ENCODE measurements at regions not wholly inside any gene's neighbourhood (a gene's known extent, or its start where the extent isn't known, plus 50 kb on each side); places are given as distances from the start of the nearest gene placed in this dataset.

GRCh38 chr20:60088236-60088635 is 130.0 kb downstream of the CDH26 start:
- no peak overlapping the region for H3K27ac ChIP-seq (ENCODE audit: insufficient read depth, low read length)
- H2BK20ac ChIP-seq (ENCODE audit: low read depth, low read length), result no peak overlapping the region
- no peak overlapping the region for H3K23ac ChIP-seq (ENCODE audit: low read depth, low read length)
- 0 out of 2 replicates have a peak, but pooled peaks cover under 1% of the 10 kb centered on the region for H3K9me3 ChIP-seq (ENCODE audit: control insufficient read depth, insufficient read depth, low read length)
- 70% methylated on average over 2 of the region's 10 CpGs; no CpG with 5 or more reads in 1 of the 2 experiments for WGBS, 2 experiments (ENCODE audit: extremely low coverage in 2 of 2, insufficient read length in 1 of 2)
- H3K4ac ChIP-seq (ENCODE audit: low read depth, low read length), result no peak overlapping the region
- no peak overlapping the region for H3K9ac ChIP-seq (ENCODE audit: low read depth, low read length)
- no peak overlapping the region for H3K56ac ChIP-seq (ENCODE audit: extremely low read depth, insufficient read depth, low read length)
- no peak overlapping the region for H3K14ac ChIP-seq (replicated peaks; ENCODE audit: low read depth, low read length)
- H3K36me3 ChIP-seq (ENCODE audit: control insufficient read depth, insufficient read depth, low read length), result no peaks in the 10 kb centered on the region
- H3K9me1 ChIP-seq (ENCODE audit: insufficient read depth, low read length), result no peaks in the 10 kb centered on the region
- ChIA-PET POLR2A (ENCODE audit: unreplicated experiment) (no interaction called here), CTCF (no interaction called here)
- H2BK120ac ChIP-seq (ENCODE audit: low read depth, low read length), result no peak overlapping the region
- no peaks in the 10 kb centered on the region for H4K20me1 ChIP-seq (ENCODE audit: insufficient read depth, low read length)
- no peak overlapping the region for H4K91ac ChIP-seq (ENCODE audit: insufficient read depth, low read depth, low read length)
- peak overlapping the region; percentile 29 for H2AK9ac ChIP-seq (replicated peaks; ENCODE audit: low read depth, low read length, poor library complexity)
- TF ChIP-seq MXI1 (IDR thresholded peaks at IDR 0.05; ENCODE audit: borderline replicate concordance, low read depth, low read length) (no peak), RAD21 (IDR thresholded peaks at IDR 0.05; ENCODE audit: low read length) (no peak), MAZ (IDR thresholded peaks at IDR 0.05; ENCODE audit: borderline replicate concordance, low read depth, low read length) (no peak), RCOR1 (IDR thresholded peaks at IDR 0.05; ENCODE audit: insufficient replicate concordance, low read length) (no peak), CEBPB (IDR thresholded peaks at IDR 0.05; ENCODE audit: low read depth, low read length) (no peak), POLR2A (IDR thresholded peaks at IDR 0.05; ENCODE audit: low read depth, low read length) (no peak), RFX5 (IDR thresholded peaks at IDR 0.05; ENCODE audit: low read depth, low read length) (no peak), SMC3 (IDR thresholded peaks at IDR 0.05; ENCODE audit: low read depth, low read length) (no peak), CTCF (conservative IDR thresholded peaks at IDR 0.05; ENCODE audit: low read depth, low read length) (no peak), NFE2L2 (IDR thresholded peaks at IDR 0.05; ENCODE audit: low read depth, low read length) (no peak), CHD1 (IDR thresholded peaks at IDR 0.05; ENCODE audit: low read depth, low read length) (no peak), BHLHE40 (IDR thresholded peaks at IDR 0.05; ENCODE audit: low read depth, low read length) (no peak), FOS (IDR thresholded peaks at IDR 0.05; ENCODE audit: low read depth, low read length) (no peak), USF2 (IDR thresholded peaks at IDR 0.05; ENCODE audit: low read depth, low read length) (no peak), MAFK (IDR thresholded peaks at IDR 0.05; ENCODE audit: low read depth, low read length) (no peak)
- TF ChIP-seq, protein P1, sequence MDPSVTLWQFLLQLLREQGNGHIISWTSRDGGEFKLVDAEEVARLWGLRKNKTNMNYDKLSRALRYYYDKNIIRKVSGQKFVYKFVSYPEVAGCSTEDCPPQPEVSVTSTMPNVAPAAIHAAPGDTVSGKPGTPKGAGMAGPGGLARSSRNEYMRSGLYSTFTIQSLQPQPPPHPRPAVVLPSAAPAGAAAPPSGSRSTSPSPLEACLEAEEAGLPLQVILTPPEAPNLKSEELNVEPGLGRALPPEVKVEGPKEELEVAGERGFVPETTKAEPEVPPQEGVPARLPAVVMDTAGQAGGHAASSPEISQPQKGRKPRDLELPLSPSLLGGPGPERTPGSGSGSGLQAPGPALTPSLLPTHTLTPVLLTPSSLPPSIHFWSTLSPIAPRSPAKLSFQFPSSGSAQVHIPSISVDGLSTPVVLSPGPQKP (IDR thresholded peaks at IDR 0.05; ENCODE audit: borderline replicate concordance, low read depth, low read length), result no peak
- DNase-seq (no peak), ATAC-seq (ENCODE audit: low read depth) (no peak)
- H2AK5ac ChIP-seq (ENCODE audit: low read depth, low read length), result no peak overlapping the region
- H4K5ac ChIP-seq (ENCODE audit: low read depth, low read length), result no peak overlapping the region
- no peak overlapping the region for H2BK15ac ChIP-seq (ENCODE audit: low read depth, low read length)
- no peak overlapping the region for H2BK5ac ChIP-seq (ENCODE audit: low read depth, low read length, poor library complexity, severe bottlenecking)
- dilution Hi-C loops (cut with HindIII; ENCODE audit: low sequenced_read_pairs, unreplicated experiment), result no loop called here
- H2AFZ ChIP-seq (replicated peaks; ENCODE audit: low read length, poor library complexity), result no peak overlapping the region
- H3K79me1 ChIP-seq (ENCODE audit: low read depth in 1 of 2, low read length in 2 of 2), result no peaks in the 10 kb centered on the region
- no TSS peak for BruUV-seq (replicated peaks)
- no peak overlapping the region for H3K4me3 ChIP-seq (ENCODE audit: insufficient read depth, low read depth, low read length)
- peaks cover 24% of the 10 kb centered on the region for H3K27me3 ChIP-seq (ENCODE audit: control insufficient read depth, insufficient read depth, low read length)
- no peak overlapping the region for H3K18ac ChIP-seq (ENCODE audit: low read depth, low read length)
- no peaks in the 10 kb centered on the region for H3K4me1 ChIP-seq (ENCODE audit: control insufficient read depth, insufficient read depth, low read length)
- H4K8ac ChIP-seq (ENCODE audit: low read depth in 2 of 2, low read length in 2 of 2), result no peak overlapping the region
- in situ Hi-C loops (cut with MboI; ENCODE audit: low sequenced_read_pairs), result no loop called here
- intact Hi-C loops (cut with micrococcal nuclease), result no loop called here
- H3K4me2 ChIP-seq (ENCODE audit: low read depth, low read length), result no peak overlapping the region
